Endothelial cell (in vitro differentiated cells): ENCODE measurements at regions not wholly inside any gene's neighbourhood (a gene's known extent, or its start where the extent isn't known, plus 50 kb on each side); places are given as distances from the start of the nearest gene placed in this dataset.

Experiments used
- DNase-seq: peaks from one replicate; pipeline ENCODE4 v3.0.0; 2021; ENCODE audit warnings: low spot score
- H3K27ac Mint-ChIP-seq: one replicate; pipeline ENCODE4 v1.8.0; 2021; ENCODE audit warnings: mixed read lengths, inconsistent platforms; ENCODE audit not compliant: unreplicated experiment
- H3K27me3 Mint-ChIP-seq: one replicate; pipeline ENCODE4 v1.8.0; 2021; ENCODE audit warnings: mild to moderate bottlenecking, moderate library complexity, mixed read lengths, inconsistent platforms; ENCODE audit not compliant: unreplicated experiment
- H3K36me3 Mint-ChIP-seq: one replicate; pipeline ENCODE4 v1.8.0; 2021; ENCODE audit warnings: mild to moderate bottlenecking, low read depth, mixed read lengths, inconsistent platforms; ENCODE audit not compliant: unreplicated experiment
- H3K4me1 Mint-ChIP-seq: one replicate; pipeline ENCODE4 v1.8.0; 2021; ENCODE audit warnings: mild to moderate bottlenecking, mixed read lengths, inconsistent platforms; ENCODE audit not compliant: unreplicated experiment
- H3K4me3 Mint-ChIP-seq: one replicate; pipeline ENCODE4 v1.8.0; 2021; ENCODE audit warnings: mild to moderate bottlenecking, mixed read lengths, inconsistent platforms; ENCODE audit not compliant: unreplicated experiment
- H3K9me3 Mint-ChIP-seq: one replicate; pipeline ENCODE4 v1.8.0; 2021; ENCODE audit warnings: mixed read lengths, inconsistent platforms; ENCODE audit not compliant: unreplicated experiment
- TF ChIP-seq, protein P1 (sequence below): fragments of 200-600 bp; sonication (generic); IDR thresholded peaks from one replicate; pipeline ENCODE4 v1.5.0; 2021; ENCODE audit warnings: antibody characterized with exemption; ENCODE audit not compliant: unreplicated experiment

DNA sequence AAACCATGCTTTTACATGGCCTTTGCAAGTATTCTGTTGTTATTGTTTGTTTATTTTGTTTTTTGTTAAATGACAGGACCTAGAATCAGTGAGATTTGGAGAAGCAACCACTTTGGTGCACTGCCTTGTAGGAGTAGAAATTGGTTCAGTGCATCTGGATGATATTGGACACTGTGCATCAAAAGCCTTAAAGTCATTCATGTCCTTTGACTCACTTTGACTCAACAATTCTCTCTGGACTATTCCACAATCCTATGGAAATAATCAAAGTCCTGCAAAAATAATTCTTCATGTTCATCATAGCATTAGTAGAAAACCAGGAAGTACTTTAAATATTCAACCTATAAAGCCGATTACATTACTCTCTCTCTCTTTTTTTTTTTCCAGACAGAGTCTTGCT lies 224.8 kb downstream of the ABHD5 start:
- no peak for DNase-seq
- no peaks in the 10 kb centered on the region for H3K9me3 Mint-ChIP-seq
- H3K4me3 Mint-ChIP-seq: no peak overlapping the region
- no peaks in the 10 kb centered on the region for H3K27me3 Mint-ChIP-seq
- no peaks in the 10 kb centered on the region for H3K36me3 Mint-ChIP-seq
- no peaks in the 10 kb centered on the region for H3K4me1 Mint-ChIP-seq
- TF ChIP-seq, protein P1, sequence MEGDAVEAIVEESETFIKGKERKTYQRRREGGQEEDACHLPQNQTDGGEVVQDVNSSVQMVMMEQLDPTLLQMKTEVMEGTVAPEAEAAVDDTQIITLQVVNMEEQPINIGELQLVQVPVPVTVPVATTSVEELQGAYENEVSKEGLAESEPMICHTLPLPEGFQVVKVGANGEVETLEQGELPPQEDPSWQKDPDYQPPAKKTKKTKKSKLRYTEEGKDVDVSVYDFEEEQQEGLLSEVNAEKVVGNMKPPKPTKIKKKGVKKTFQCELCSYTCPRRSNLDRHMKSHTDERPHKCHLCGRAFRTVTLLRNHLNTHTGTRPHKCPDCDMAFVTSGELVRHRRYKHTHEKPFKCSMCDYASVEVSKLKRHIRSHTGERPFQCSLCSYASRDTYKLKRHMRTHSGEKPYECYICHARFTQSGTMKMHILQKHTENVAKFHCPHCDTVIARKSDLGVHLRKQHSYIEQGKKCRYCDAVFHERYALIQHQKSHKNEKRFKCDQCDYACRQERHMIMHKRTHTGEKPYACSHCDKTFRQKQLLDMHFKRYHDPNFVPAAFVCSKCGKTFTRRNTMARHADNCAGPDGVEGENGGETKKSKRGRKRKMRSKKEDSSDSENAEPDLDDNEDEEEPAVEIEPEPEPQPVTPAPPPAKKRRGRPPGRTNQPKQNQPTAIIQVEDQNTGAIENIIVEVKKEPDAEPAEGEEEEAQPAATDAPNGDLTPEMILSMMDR: no peak
- H3K27ac Mint-ChIP-seq: no peak overlapping the region

DNA sequence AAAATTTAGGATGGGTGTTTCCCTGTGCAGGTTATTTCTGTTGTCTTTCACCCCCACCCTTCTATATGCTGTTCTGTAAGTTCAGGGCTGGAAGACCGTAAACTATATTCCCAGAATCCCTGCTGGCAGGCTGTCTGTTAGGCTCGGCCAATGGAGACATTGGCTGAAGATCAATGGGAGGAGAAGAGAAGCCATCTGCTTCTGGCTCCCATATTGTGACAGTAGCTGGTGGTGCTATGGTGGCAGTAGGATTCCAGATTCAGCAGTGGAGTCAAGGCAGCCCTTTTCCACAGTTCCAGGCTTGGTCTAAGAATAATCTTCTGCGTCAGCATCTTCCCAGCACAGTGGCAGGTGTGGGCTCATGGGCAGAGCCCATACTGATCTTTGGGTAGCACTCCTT lies 226.6 kb downstream of the ABHD5 start:
- DNase-seq: no peak
- Mint-ChIP-seq H3K4me3 (no peak overlapping the region), H3K9me3 (no peaks in the 10 kb centered on the region), H3K4me1 (no peaks in the 10 kb centered on the region), H3K27ac (no peak overlapping the region), H3K36me3 (no peaks in the 10 kb centered on the region), H3K27me3 (peaks cover 3% of the 10 kb centered on the region)
- TF ChIP-seq, protein P1: no peak

DNA sequence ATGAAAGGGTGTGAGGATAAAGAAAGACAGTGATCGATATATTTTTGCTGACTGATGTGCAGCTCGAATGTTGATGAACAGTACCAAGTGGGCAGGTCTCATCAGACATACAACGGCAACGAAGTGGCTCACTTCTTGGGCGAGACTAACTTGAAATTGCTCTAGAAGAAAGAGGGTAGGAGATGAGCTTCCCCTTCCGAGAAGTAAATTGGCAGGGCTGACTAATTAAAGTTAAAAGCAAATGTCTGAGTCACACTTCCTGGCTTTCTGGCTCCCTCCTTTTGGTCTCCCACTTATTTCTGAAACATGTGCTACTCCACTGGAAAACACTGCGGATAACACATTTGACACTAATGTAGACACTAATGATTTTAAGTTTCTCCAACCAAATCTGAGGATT lies 228.3 kb downstream of the ABHD5 start:
- DNase-seq: no peak
- TF ChIP-seq, protein P1: no peak
- no peak overlapping the region for H3K4me3 Mint-ChIP-seq
- H3K27me3 Mint-ChIP-seq: peaks cover 6% of the 10 kb centered on the region
- peaks cover under 1% of the 10 kb centered on the region for H3K4me1 Mint-ChIP-seq
- H3K27ac Mint-ChIP-seq: no peak overlapping the region
- no peaks in the 10 kb centered on the region for H3K9me3 Mint-ChIP-seq
- no peaks in the 10 kb centered on the region for H3K36me3 Mint-ChIP-seq

DNA sequence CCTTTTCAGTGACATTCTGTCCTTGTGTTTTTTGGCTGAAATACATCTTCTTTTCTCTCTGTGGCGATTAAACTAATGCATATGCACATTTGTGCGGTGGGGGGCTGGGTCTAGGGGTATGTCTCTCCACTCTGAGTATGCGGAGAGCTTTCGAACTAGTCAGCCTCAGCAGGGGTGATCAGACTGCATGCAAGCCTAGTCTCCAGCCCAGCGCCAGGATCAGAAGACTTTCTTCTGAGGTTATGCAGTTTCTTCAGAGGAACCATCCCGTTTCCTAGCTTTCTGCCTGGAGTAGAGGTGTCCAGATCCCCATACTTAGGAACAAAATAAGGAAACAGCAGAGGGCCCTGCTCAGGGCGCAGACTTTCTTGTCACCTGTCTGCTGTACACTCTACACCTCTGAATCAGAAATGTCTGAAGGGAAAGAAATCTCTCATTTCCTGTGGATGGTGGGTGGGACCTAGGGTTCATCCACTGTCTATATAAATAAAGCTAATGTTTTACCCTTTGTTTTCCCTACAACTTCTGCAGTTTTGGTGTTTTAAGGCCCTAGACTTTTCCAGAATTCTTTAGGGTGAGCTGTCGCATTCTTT lies 230.4 kb downstream of the ABHD5 start:
- peaks cover 2% of the 10 kb centered on the region for H3K4me1 Mint-ChIP-seq
- peaks cover 6% of the 10 kb centered on the region for H3K27me3 Mint-ChIP-seq

DNA sequence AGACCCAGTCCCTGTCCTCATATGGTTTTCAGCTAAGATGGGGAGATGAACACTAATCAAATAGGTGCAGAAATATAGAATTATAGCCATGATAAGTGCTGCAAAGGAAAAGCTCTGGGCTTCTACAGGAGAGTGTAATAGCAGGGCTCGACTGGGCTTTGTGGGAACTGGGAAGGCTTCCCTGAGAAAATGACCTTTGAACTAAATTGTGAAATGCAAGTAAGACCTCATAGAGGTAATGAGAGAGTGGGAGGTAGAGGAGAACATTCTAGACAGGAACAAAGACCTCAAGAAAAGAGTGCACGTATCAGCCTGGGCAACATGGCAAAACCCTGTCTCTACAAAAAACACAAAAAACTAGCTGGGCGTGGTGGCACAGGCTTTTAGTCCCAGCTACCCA lies 231.6 kb downstream of the ABHD5 start:
- Mint-ChIP-seq H3K36me3 (no peaks in the 10 kb centered on the region), H3K27ac (no peak overlapping the region), H3K27me3 (peaks cover 6% of the 10 kb centered on the region), H3K4me3 (no peak overlapping the region), H3K4me1 (peaks cover 2% of the 10 kb centered on the region), H3K9me3 (no peaks in the 10 kb centered on the region)
- DNase-seq: no peak
- TF ChIP-seq, protein P1: no peak

More for the DNA sequence above, 230.4 kb downstream of the ABHD5 start:
- Mint-ChIP-seq H3K9me3 (no peaks in the 10 kb centered on the region), H3K27ac (no peak overlapping the region), H3K4me3 (no peak overlapping the region), H3K36me3 (no peaks in the 10 kb centered on the region)
- TF ChIP-seq, protein P1: no peak
- no peak for DNase-seq
